ENCODE measurements at regions not wholly inside any gene's neighbourhood (a gene's known extent, or its start where the extent isn't known, plus 50 kb on each side); places are given as distances from the start of the nearest gene placed in this dataset.

DNA sequence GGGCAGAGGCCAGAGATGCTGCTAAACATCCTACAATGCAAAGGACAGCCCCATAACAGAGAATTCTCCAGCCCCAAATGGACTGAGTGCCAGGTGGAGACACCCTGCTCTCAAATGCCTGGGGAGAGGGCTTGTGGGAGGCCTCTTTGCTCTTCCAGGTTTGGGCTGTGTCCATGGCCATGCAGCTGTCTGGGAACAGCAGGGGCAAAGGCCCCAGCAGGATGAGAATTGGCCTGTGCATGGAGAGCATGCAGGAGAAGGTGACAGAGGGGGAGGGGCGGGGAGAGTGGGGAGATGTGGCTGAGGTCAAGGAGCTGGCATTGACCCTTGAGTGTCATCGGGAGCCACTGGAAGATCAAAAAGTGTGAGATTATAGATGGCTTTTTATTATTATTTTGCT lies 111.5 kb upstream of the ERCC6L2 start:
- H3K36me3 ChIP-seq = no peaks in the 10 kb centered on the region
- no peaks in the 10 kb centered on the region for H3K4me1 ChIP-seq
- H3K9me3 ChIP-seq = no peaks in the 10 kb centered on the region
- no peak for DNase-seq
- H3K27me3 ChIP-seq = no peaks in the 10 kb centered on the region
- H3K4me3 ChIP-seq (replicated peaks in 1 of 3) = no peak overlapping the region
- no peak for TF ChIP-seq POLR2A (IDR thresholded peaks at IDR 0.05)
- no peak for TF ChIP-seq CTCF (IDR thresholded peaks at IDR 0.05)
- no peak overlapping the region for H3K27ac ChIP-seq
- intact Hi-C loops (cut with DNase I) = no loop called here
- 82 to 89% methylated on average over 2 of the region's 2 CpGs for WGBS, 2 donors

DNA sequence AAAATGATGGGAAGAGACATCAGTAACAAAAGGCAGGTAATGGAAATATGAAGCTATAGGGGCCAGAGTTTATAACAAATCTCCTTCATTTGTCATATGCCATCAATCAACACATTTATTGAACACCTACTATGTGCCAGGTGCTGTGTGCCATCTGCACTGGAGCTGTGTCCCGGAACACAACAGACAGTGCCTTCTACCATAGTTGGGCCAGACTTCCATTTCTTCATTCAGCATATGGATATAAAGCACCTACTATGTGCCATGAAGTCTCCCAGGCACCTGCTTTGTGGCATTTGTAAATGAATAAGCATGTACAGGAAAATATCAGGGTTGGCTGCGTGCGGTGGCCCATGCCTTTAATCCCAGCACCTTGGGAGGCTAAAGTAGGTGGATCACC lies 112.5 kb upstream of the ERCC6L2 start:
- WGBS, 2 donors = 98 to 100% methylated on average over 3 of the region's 3 CpGs
- intact Hi-C loops (cut with DNase I) = no loop called here
- Histone ChIP-seq H3K27me3 (no peaks in the 10 kb centered on the region), H3K9me3 (no peaks in the 10 kb centered on the region), H3K36me3 (no peaks in the 10 kb centered on the region), H3K4me3 (replicated peaks in 1 of 3) (no peak overlapping the region), H3K4me1 (no peaks in the 10 kb centered on the region), H3K27ac (no peak overlapping the region)
- TF ChIP-seq POLR2A (IDR thresholded peaks at IDR 0.05) = no peak
- TF ChIP-seq CTCF (IDR thresholded peaks at IDR 0.05) = no peak
- no peak for DNase-seq

- intact Hi-C loops (cut with DNase I) = no loop called here
- Histone ChIP-seq H3K27me3 (no peaks in the 10 kb centered on the region), H3K4me3 (replicated peaks in 1 of 3) (no peak overlapping the region), H3K36me3 (no peaks in the 10 kb centered on the region), H3K9me3 (no peaks in the 10 kb centered on the region), H3K4me1 (no peaks in the 10 kb centered on the region), H3K27ac (no peak overlapping the region)
- TF ChIP-seq POLR2A (IDR thresholded peaks at IDR 0.05) (no peak), CTCF (IDR thresholded peaks at IDR 0.05) (no peak)
- no peak for DNase-seq
- 66 to 77% methylated on average over 6 of the region's 6 CpGs for WGBS, 2 donors
Observed at GRCh38 chr9:95762322-95762721, 113.2 kb upstream of the ERCC6L2 start.

DNA sequence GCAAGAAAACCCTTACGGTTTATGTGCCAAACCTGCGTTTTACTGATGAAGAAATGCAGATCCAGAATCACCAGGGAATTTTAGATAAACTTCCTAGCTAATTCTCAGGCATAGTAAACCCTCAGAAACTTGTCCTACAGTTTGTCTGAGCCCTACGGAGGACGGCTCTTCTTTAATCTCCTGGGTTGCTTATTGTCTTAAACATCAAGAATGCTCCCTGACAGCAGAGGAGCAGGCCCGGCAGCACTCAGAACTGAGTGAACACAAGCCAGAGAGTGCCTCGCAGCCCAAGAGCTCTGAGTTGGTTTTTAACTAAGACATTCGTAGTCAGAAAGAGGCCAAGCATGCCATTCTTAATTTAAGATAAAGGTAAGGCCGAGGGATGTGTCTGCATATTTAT lies 114.7 kb upstream of the ERCC6L2 start:
- Histone ChIP-seq H3K27ac (no peak overlapping the region), H3K4me1 (no peaks in the 10 kb centered on the region), H3K27me3 (no peaks in the 10 kb centered on the region), H3K9me3 (no peaks in the 10 kb centered on the region), H3K36me3 (no peaks in the 10 kb centered on the region), H3K4me3 (replicated peaks in 1 of 3) (no peak overlapping the region)
- DNase-seq = no peak
- intact Hi-C loops (cut with DNase I) = no loop called here
- TF ChIP-seq CTCF (IDR thresholded peaks at IDR 0.05) (no peak), POLR2A (IDR thresholded peaks at IDR 0.05) (no peak)
- 70 to 72% methylated on average over 8 of the region's 8 CpGs for WGBS, 2 donors

GRCh38 chr9:95757439-95757838 lies 118.1 kb upstream of the ERCC6L2 start:
- DNase-seq = no peak

More at GRCh38 chr9:95757439-95757838, 118.1 kb upstream of the ERCC6L2 start:
- intact Hi-C loops (cut with DNase I) = no loop called here
- H3K9me3 ChIP-seq = no peaks in the 10 kb centered on the region
- H3K27ac ChIP-seq = no peak overlapping the region
- 85 to 90% methylated on average over 6 of the region's 6 CpGs for WGBS, 2 donors
- H3K36me3 ChIP-seq = no peaks in the 10 kb centered on the region
- TF ChIP-seq POLR2A (IDR thresholded peaks at IDR 0.05) (no peak), CTCF (IDR thresholded peaks at IDR 0.05) (no peak)
- no peaks in the 10 kb centered on the region for H3K27me3 ChIP-seq
- H3K4me3 ChIP-seq (replicated peaks in 1 of 3) = no peak overlapping the region
- H3K4me1 ChIP-seq = no peaks in the 10 kb centered on the region
